Gastroesophageal sphincter (tissue), 3 donors: ENCODE measurements at regions not wholly inside any gene's neighbourhood (a gene's known extent, or its start where the extent isn't known, plus 50 kb on each side); places are given as distances from the start of the nearest gene placed in this dataset.

Experiments used
- EP300 ChIP-seq: sonication (generic); formaldehyde crosslinking; IDR thresholded peaks from one replicate; pipeline ENCODE4 v1.6.1; 2017; ENCODE audit warnings: antibody characterized with exemption, mild to moderate bottlenecking
- TF ChIP-seq, protein P1 (sequence below), 4 experiments: fragments of 200-600 bp in 2 of 4; fragments of 450-650 bp in 2 of 4; sonication (generic) in 1 of 4; IDR thresholded peaks; one replicate each; pipeline ENCODE4 v1.5.1; 2017 to 2019; ENCODE audit warnings: antibody characterized with exemption in 4 of 4, mild to moderate bottlenecking in 2 of 4, moderate library complexity in 2 of 4

GRCh38 chr21:31409831-31410487 lies 65.9 kb upstream of the TIAM1 start:
- TF ChIP-seq, protein P1, sequence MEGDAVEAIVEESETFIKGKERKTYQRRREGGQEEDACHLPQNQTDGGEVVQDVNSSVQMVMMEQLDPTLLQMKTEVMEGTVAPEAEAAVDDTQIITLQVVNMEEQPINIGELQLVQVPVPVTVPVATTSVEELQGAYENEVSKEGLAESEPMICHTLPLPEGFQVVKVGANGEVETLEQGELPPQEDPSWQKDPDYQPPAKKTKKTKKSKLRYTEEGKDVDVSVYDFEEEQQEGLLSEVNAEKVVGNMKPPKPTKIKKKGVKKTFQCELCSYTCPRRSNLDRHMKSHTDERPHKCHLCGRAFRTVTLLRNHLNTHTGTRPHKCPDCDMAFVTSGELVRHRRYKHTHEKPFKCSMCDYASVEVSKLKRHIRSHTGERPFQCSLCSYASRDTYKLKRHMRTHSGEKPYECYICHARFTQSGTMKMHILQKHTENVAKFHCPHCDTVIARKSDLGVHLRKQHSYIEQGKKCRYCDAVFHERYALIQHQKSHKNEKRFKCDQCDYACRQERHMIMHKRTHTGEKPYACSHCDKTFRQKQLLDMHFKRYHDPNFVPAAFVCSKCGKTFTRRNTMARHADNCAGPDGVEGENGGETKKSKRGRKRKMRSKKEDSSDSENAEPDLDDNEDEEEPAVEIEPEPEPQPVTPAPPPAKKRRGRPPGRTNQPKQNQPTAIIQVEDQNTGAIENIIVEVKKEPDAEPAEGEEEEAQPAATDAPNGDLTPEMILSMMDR (IDR thresholded peaks at IDR 0.05), result no peak
- no peak for TF ChIP-seq EP300
